ENCODE measurements at regions not wholly inside any gene's neighbourhood (a gene's known extent, or its start where the extent isn't known, plus 50 kb on each side); places are given as distances from the start of the nearest gene placed in this dataset.

GRCh38 chr9:29968831-29969230 lies 2395.6 kb upstream of the C9orf72 start:
- Histone ChIP-seq H3K36me3 (ENCODE audit: control insufficient read depth in 2 of 2, insufficient read depth in 1 of 2, low read length in 2 of 2) (no peaks in the 10 kb centered on the region), H3K4me1 (ENCODE audit: control insufficient read depth, insufficient read depth, low read length) (no peaks in the 10 kb centered on the region), H3K9me3 (ENCODE audit: control insufficient read depth, insufficient read depth, low read depth, low read length) (no peaks in the 10 kb centered on the region), H3K27ac (ENCODE audit: extremely low read depth, low read depth, low read length) (no peak overlapping the region), H3K4me3 (ENCODE audit: low read depth, low read length) (no peak overlapping the region)
- POLR2A ChIA-PET = no interaction called here
- no peak for TF ChIP-seq ZNF768 (tag by site-specific recombination; IDR thresholded peaks at IDR 0.05)
- no peak for TF ChIP-seq TCF7L2 (IDR thresholded peaks at IDR 0.05; ENCODE audit: borderline replicate concordance, low read depth, low read length)
- no peak for TF ChIP-seq ZNF223 (tag by site-specific recombination; IDR thresholded peaks at IDR 0.05)
- TF ChIP-seq ZNF324 (tag by site-specific recombination; IDR thresholded peaks at IDR 0.05) = no peak
- TF ChIP-seq ZNF23 (tag by site-specific recombination; IDR thresholded peaks at IDR 0.05; ENCODE audit: borderline replicate concordance) = no peak
- TF ChIP-seq ZNF302 (tag by site-specific recombination; IDR thresholded peaks at IDR 0.05; ENCODE audit: low read depth) = no peak
- TF ChIP-seq, protein P1, sequence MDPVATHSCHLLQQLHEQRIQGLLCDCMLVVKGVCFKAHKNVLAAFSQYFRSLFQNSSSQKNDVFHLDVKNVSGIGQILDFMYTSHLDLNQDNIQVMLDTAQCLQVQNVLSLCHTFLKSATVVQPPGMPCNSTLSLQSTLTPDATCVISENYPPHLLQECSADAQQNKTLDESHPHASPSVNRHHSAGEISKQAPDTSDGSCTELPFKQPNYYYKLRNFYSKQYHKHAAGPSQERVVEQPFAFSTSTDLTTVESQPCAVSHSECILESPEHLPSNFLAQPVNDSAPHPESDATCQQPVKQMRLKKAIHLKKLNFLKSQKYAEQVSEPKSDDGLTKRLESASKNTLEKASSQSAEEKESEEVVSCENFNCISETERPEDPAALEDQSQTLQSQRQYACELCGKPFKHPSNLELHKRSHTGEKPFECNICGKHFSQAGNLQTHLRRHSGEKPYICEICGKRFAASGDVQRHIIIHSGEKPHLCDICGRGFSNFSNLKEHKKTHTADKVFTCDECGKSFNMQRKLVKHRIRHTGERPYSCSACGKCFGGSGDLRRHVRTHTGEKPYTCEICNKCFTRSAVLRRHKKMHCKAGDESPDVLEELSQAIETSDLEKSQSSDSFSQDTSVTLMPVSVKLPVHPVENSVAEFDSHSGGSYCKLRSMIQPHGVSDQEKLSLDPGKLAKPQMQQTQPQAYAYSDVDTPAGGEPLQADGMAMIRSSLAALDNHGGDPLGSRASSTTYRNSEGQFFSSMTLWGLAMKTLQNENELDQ (tag by site-specific recombination; IDR thresholded peaks at IDR 0.05; ENCODE audit: low read depth) = no peak
- TF ChIP-seq ZNF610 (tag by site-specific recombination; IDR thresholded peaks at IDR 0.05; ENCODE audit: borderline replicate concordance) = no peak
- TF ChIP-seq ZNF585B (tag by site-specific recombination; IDR thresholded peaks at IDR 0.05) = no peak
- TF ChIP-seq TSHZ1 (tag by site-specific recombination; IDR thresholded peaks at IDR 0.05; ENCODE audit: borderline replicate concordance) = no peak
- TF ChIP-seq ZNF501 (tag by site-specific recombination; IDR thresholded peaks at IDR 0.05) = no peak
- TF ChIP-seq ZBTB8A (tag by site-specific recombination; IDR thresholded peaks at IDR 0.05) = no peak
- no peak for TF ChIP-seq ZNF560 (tag by site-specific recombination; IDR thresholded peaks at IDR 0.05; ENCODE audit: borderline replicate concordance)
- TF ChIP-seq SP7 (tag by site-specific recombination; IDR thresholded peaks at IDR 0.05) = no peak
- TF ChIP-seq ZBTB10 (tag by site-specific recombination; IDR thresholded peaks at IDR 0.05) = no peak
- CTCF ChIA-PET = no interaction called here

- Histone ChIP-seq H3K27ac (ENCODE audit: extremely low read depth, low read depth, low read length) (no peak overlapping the region), H3K4me3 (ENCODE audit: low read depth, low read length) (no peak overlapping the region), H3K4me1 (ENCODE audit: control insufficient read depth, insufficient read depth, low read length) (no peaks in the 10 kb centered on the region), H3K36me3 (ENCODE audit: control insufficient read depth in 2 of 2, insufficient read depth in 1 of 2, low read length in 2 of 2) (no peaks in the 10 kb centered on the region), H3K9me3 (ENCODE audit: control insufficient read depth, insufficient read depth, low read depth, low read length) (no peaks in the 10 kb centered on the region)
- CTCF ChIA-PET = no interaction called here
- POLR2A ChIA-PET = no interaction called here
- TF ChIP-seq KLF7 (tag by site-specific recombination; IDR thresholded peaks at IDR 0.05; ENCODE audit: borderline replicate concordance) = no peak
- TF ChIP-seq ZNF239 (tag by site-specific recombination; IDR thresholded peaks at IDR 0.05) = no peak
- TF ChIP-seq ZNF791 (tag by site-specific recombination; IDR thresholded peaks at IDR 0.05) = no peak
Observed at GRCh38 chr9:29969408-29969807, 2396.1 kb upstream of the C9orf72 start.

Data from HEK293 (cell line).